GM23338 (cell line): ENCODE measurements at regions not wholly inside any gene's neighbourhood (a gene's known extent, or its start where the extent isn't known, plus 50 kb on each side); places are given as distances from the start of the nearest gene placed in this dataset.

Experiments used
- ATAC-seq: fragments of 200-7000 bp; cut with Tn5 transposase; 3 replicates; pipeline ENCODE4 v1.9.1; 2020
- DNase-seq: peaks from one replicate; pipeline ENCODE4 v3.0.0-alpha.2; 2015; ENCODE audit warnings: low spot score
- H2AFZ ChIP-seq: fragments of 200-600 bp; sonication (generic); 2 replicates; pipeline ENCODE4 v1.8.0; 2016; ENCODE audit warnings: antibody characterized with exemption, mild to moderate bottlenecking, moderate library complexity
- H3F3A ChIP-seq: fragments of 200-600 bp; sonication (generic); replicated peaks from 2 replicates; pipeline ENCODE4 v1.8.0; 2017; ENCODE audit warnings: antibody characterized with exemption, mixed run types, low read depth
- H3K27ac ChIP-seq: fragments of 200-600 bp; sonication (generic); 2 replicates; pipeline ENCODE4 v1.6.1; 2016; ENCODE audit warnings: low read depth
- H3K27me3 ChIP-seq: fragments of 200-600 bp; sonication (generic); 2 replicates; pipeline ENCODE4 v1.8.0; 2016; ENCODE audit warnings: mild to moderate bottlenecking, mixed run types, moderate library complexity; ENCODE audit not compliant: insufficient read depth
- H3K36me3 ChIP-seq: fragments of 200-600 bp; sonication (generic); 2 replicates; pipeline ENCODE4 v1.8.0; 2016; ENCODE audit warnings: mild to moderate bottlenecking; ENCODE audit not compliant: insufficient read depth
- H3K4me1 ChIP-seq: fragments of 200-600 bp; sonication (generic); 2 replicates; pipeline ENCODE4 v1.8.0; 2016; ENCODE audit warnings: mild to moderate bottlenecking, moderate library complexity; ENCODE audit not compliant: insufficient read depth
- H3K4me2 ChIP-seq: fragments of 200-600 bp; sonication (generic); 2 replicates; pipeline ENCODE4 v1.7.1; 2017; ENCODE audit warnings: mixed run types
- H3K4me3 ChIP-seq: fragments of 200-600 bp; sonication (generic); 2 replicates; pipeline ENCODE4 v1.6.1; 2016; ENCODE audit warnings: mixed run types
- H3K79me2 ChIP-seq: fragments of 200-600 bp; sonication (generic); replicated peaks from 2 replicates; pipeline ENCODE4 v1.8.0; 2017; ENCODE audit warnings: mild to moderate bottlenecking; ENCODE audit not compliant: insufficient read depth
- H3K9me2 ChIP-seq: fragments of 200-600 bp; sonication (generic); 2 replicates; pipeline ENCODE4 v1.8.0; 2017; ENCODE audit not compliant: insufficient read depth
- H4K20me1 ChIP-seq: fragments of 200-600 bp; sonication (generic); replicated peaks from 2 replicates; pipeline ENCODE4 v1.8.0; 2017; ENCODE audit warnings: mild to moderate bottlenecking; ENCODE audit not compliant: insufficient read depth
- H3K27ac Mint-ChIP-seq: 2 replicates; pipeline ENCODE4 v1.8.0; 2020; ENCODE audit warnings: inconsistent platforms, mild to moderate bottlenecking, moderate library complexity, mixed read lengths
- H3K27me3 Mint-ChIP-seq: 3 replicates; pipeline ENCODE4 v1.8.0; 2022; ENCODE audit warnings: low read depth, mild to moderate bottlenecking, moderate library complexity, mixed read lengths, inconsistent platforms; ENCODE audit not compliant: insufficient read depth, poor library complexity
- H3K36me3 Mint-ChIP-seq: 3 replicates; pipeline ENCODE4 v1.8.0; 2021; ENCODE audit warnings: low read depth, mild to moderate bottlenecking, inconsistent platforms, moderate library complexity, mixed read lengths
- H3K4me1 Mint-ChIP-seq: 3 replicates; pipeline ENCODE4 v1.8.0; 2020; ENCODE audit warnings: mild to moderate bottlenecking, inconsistent platforms, mixed read lengths
- H3K4me3 Mint-ChIP-seq: 3 replicates; pipeline ENCODE4 v1.8.0; 2021; ENCODE audit warnings: moderate library complexity, mild to moderate bottlenecking, inconsistent platforms, mixed read lengths
- H3K9me3 Mint-ChIP-seq: 3 replicates; pipeline ENCODE4 v1.8.0; 2020; ENCODE audit warnings: moderate library complexity, mild to moderate bottlenecking, inconsistent platforms, mixed read lengths
- CREB1 ChIP-seq: fragments of 250-450 bp; sonication (Bioruptor Pico); IDR thresholded peaks from 2 replicates; pipeline ENCODE4 v1.5.0; 2020; ENCODE audit warnings: low read depth, mild to moderate bottlenecking, moderate library complexity
- CTCF ChIP-seq, 2 experiments: fragments of 200-600 bp in 1 of 2; sonication (generic) in 1 of 2; conservative IDR thresholded peaks; 2 replicates each; pipeline versions ENCODE4 v1.5.1 to v1.6.1; 2016 to 2017; ENCODE audit warnings: antibody characterized with exemption in 2 of 2, low read depth in 2 of 2, mild to moderate bottlenecking in 2 of 2, moderate library complexity in 1 of 2
- ETS1 ChIP-seq: IDR thresholded peaks from 2 replicates; pipeline ENCODE4 v1.6.1; 2016; ENCODE audit warnings: antibody characterized with exemption
- EZH2 ChIP-seq: fragments of 200-600 bp; sonication (generic); IDR thresholded peaks from one replicate; pipeline ENCODE4 v1.8.0; 2017; ENCODE audit warnings: antibody characterized with exemption, mild to moderate bottlenecking, low read depth; ENCODE audit not compliant: unreplicated experiment
- EZH2phosphoT487 ChIP-seq: fragments of 200-600 bp; sonication (generic); IDR thresholded peaks from one replicate; pipeline ENCODE4 v1.8.1; 2018; ENCODE audit warnings: antibody characterized with exemption; ENCODE audit not compliant: unreplicated experiment
- JUNB ChIP-seq: IDR thresholded peaks from one replicate; pipeline ENCODE4 v1.6.1; 2016; ENCODE audit warnings: antibody characterized with exemption; ENCODE audit not compliant: unreplicated experiment
- NANOG ChIP-seq: IDR thresholded peaks from 2 replicates; pipeline ENCODE4 v1.6.1; 2016; ENCODE audit warnings: antibody characterized with exemption, borderline replicate concordance
- POLR2AphosphoS5 ChIP-seq: IDR thresholded peaks from 2 replicates; pipeline ENCODE4 v1.6.1; 2016; ENCODE audit warnings: antibody characterized with exemption, low read depth
- REST ChIP-seq: IDR thresholded peaks from one replicate; pipeline ENCODE4 v1.6.1; 2018; ENCODE audit warnings: antibody characterized with exemption; ENCODE audit not compliant: unreplicated experiment
- STAT1 ChIP-seq: IDR thresholded peaks from one replicate; pipeline ENCODE4 v1.6.1; 2016; ENCODE audit warnings: antibody characterized with exemption; ENCODE audit not compliant: unreplicated experiment
- ZNF114 ChIP-seq: fragments of 250-450 bp; sonication (Bioruptor Pico); IDR thresholded peaks from 2 replicates; pipeline ENCODE4 v1.5.0; 2020; ENCODE audit warnings: mild to moderate bottlenecking, moderate library complexity
- ZNF331 ChIP-seq: fragments of 250-450 bp; sonication (Bioruptor Pico); IDR thresholded peaks from 2 replicates; pipeline ENCODE4 v1.5.0; 2020; ENCODE audit warnings: low read depth, mild to moderate bottlenecking, moderate library complexity
- TF ChIP-seq, protein P1 (sequence below): fragments of 250-450 bp; sonication (Bioruptor Pico); IDR thresholded peaks from 2 replicates; pipeline ENCODE4 v1.5.0; 2020; ENCODE audit warnings: mild to moderate bottlenecking, moderate library complexity

GRCh38 chr3:154071146-154071545, 50.0 kb upstream of the ARHGEF26 start:
- H3K4me3 Mint-ChIP-seq: no peak overlapping the region
- no peak for ATAC-seq
- H3K36me3 Mint-ChIP-seq: 0 out of 3 replicates have a peak, but pooled peaks cover 2% of the 10 kb centered on the region
- no peaks in the 10 kb centered on the region for H3K27me3 Mint-ChIP-seq
- Histone ChIP-seq H3K9me2 (peaks cover 15% of the 10 kb centered on the region), H3K4me2 (no peak overlapping the region), H3K36me3 (no peaks in the 10 kb centered on the region), H3K27me3 (no peaks in the 10 kb centered on the region), H3F3A (no peaks in the 10 kb centered on the region), H2AFZ (no peak overlapping the region), H3K4me3 (no peak overlapping the region), H3K27ac (no peak overlapping the region), H4K20me1 (no peaks in the 10 kb centered on the region), H3K79me2 (no peaks in the 10 kb centered on the region), H3K4me1 (no peaks in the 10 kb centered on the region)
- no peak for DNase-seq
- no peaks in the 10 kb centered on the region; the same call in 2 of the 3 replicates for H3K9me3 Mint-ChIP-seq
- peaks cover 7% of the 10 kb centered on the region for H3K4me1 Mint-ChIP-seq
- no peak overlapping the region for H3K27ac Mint-ChIP-seq
- TF ChIP-seq EZH2: no peak
- TF ChIP-seq CREB1 (CRISPR knock-in tag): no peak
- no peak for TF ChIP-seq POLR2AphosphoS5
- TF ChIP-seq, protein P1, sequence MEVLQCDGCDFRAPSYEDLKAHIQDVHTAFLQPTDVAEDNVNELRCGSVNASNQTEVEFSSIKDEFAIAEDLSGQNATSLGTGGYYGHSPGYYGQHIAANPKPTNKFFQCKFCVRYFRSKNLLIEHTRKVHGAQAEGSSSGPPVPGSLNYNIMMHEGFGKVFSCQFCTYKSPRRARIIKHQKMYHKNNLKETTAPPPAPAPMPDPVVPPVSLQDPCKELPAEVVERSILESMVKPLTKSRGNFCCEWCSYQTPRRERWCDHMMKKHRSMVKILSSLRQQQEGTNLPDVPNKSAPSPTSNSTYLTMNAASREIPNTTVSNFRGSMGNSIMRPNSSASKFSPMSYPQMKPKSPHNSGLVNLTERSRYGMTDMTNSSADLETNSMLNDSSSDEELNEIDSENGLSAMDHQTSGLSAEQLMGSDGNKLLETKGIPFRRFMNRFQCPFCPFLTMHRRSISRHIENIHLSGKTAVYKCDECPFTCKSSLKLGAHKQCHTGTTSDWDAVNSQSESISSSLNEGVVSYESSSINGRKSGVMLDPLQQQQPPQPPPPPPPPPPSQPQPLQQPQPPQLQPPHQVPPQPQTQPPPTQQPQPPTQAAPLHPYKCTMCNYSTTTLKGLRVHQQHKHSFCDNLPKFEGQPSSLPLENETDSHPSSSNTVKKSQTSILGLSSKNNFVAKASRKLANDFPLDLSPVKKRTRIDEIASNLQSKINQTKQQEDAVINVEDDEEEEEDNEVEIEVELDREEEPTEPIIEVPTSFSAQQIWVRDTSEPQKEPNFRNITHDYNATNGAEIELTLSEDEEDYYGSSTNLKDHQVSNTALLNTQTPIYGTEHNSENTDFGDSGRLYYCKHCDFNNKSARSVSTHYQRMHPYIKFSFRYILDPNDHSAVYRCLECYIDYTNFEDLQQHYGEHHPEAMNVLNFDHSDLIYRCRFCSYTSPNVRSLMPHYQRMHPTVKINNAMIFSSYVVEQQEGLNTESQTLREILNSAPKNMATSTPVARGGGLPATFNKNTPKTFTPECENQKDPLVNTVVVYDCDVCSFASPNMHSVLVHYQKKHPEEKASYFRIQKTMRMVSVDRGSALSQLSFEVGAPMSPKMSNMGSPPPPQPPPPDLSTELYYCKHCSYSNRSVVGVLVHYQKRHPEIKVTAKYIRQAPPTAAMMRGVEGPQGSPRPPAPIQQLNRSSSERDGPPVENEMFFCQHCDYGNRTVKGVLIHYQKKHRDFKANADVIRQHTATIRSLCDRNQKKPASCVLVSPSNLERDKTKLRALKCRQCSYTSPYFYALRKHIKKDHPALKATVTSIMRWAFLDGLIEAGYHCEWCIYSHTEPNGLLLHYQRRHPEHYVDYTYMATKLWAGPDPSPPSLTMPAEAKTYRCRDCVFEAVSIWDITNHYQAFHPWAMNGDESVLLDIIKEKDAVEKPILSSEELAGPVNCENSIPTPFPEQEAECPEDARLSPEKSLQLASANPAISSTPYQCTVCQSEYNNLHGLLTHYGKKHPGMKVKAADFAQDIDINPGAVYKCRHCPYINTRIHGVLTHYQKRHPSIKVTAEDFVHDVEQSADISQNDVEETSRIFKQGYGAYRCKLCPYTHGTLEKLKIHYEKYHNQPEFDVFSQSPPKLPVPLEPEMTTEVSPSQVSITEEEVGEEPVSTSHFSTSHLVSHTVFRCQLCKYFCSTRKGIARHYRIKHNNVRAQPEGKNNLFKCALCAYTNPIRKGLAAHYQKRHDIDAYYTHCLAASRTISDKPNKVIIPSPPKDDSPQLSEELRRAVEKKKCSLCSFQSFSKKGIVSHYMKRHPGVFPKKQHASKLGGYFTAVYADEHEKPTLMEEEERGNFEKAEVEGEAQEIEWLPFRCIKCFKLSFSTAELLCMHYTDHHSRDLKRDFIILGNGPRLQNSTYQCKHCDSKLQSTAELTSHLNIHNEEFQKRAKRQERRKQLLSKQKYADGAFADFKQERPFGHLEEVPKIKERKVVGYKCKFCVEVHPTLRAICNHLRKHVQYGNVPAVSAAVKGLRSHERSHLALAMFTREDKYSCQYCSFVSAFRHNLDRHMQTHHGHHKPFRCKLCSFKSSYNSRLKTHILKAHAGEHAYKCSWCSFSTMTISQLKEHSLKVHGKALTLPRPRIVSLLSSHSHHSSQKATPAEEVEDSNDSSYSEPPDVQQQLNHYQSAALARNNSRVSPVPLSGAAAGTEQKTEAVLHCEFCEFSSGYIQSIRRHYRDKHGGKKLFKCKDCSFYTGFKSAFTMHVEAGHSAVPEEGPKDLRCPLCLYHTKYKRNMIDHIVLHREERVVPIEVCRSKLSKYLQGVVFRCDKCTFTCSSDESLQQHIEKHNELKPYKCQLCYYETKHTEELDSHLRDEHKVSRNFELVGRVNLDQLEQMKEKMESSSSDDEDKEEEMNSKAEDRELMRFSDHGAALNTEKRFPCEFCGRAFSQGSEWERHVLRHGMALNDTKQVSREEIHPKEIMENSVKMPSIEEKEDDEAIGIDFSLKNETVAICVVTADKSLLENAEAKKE (CRISPR knock-in tag): no peak
- no peak for TF ChIP-seq EZH2phosphoT487
- no peak for TF ChIP-seq NANOG
- TF ChIP-seq CTCF (conservative IDR thresholded peaks at IDR 0.05; ENCODE audit: low read depth in 2 of 2): no peak
- TF ChIP-seq ETS1: no peak
- TF ChIP-seq REST: no peak
- TF ChIP-seq ZNF114 (CRISPR knock-in tag): no peak
- TF ChIP-seq STAT1: no peak
- TF ChIP-seq ZNF331 (CRISPR knock-in tag): no peak
- TF ChIP-seq JUNB: no peak
